MM.1S (cell line): ENCODE measurements at regions not wholly inside any gene's neighbourhood (a gene's known extent, or its start where the extent isn't known, plus 50 kb on each side); places are given as distances from the start of the nearest gene placed in this dataset.
A peak's percentile ranks its signal among the peaks of the same experiment; 100 is the strongest.

Experiments used
- DNase-seq: peaks from one replicate; pipeline ENCODE4 v3.0.0-alpha.2; 2015
- H2AFZ ChIP-seq: fragments of 300-600 bp; sonication (generic); 2 replicates; pipeline ENCODE4 v1.6.0; 2016; ENCODE audit warnings: antibody characterized with exemption, low read length
- H3F3A ChIP-seq: fragments of 300-600 bp; sonication (generic); 2 replicates; pipeline ENCODE4 v1.6.1; 2016; ENCODE audit warnings: mild to moderate bottlenecking, antibody characterized with exemption, low read length, moderate library complexity, mixed read lengths; ENCODE audit not compliant: insufficient read depth
- H3K27ac ChIP-seq: fragments of 300-600 bp; sonication (generic); 2 replicates; pipeline ENCODE4 v1.5.1; 2016; ENCODE audit warnings: mild to moderate bottlenecking, low read length
- H3K27me3 ChIP-seq: fragments of 300-600 bp; sonication (generic); replicated peaks from 2 replicates; pipeline ENCODE4 v1.6.0; 2016; ENCODE audit warnings: low read length; ENCODE audit not compliant: insufficient read depth
- H3K36me3 ChIP-seq: fragments of 300-600 bp; sonication (generic); replicated peaks from 2 replicates; pipeline ENCODE4 v1.6.1; 2016; ENCODE audit warnings: mild to moderate bottlenecking, low read length, mixed read lengths; ENCODE audit not compliant: insufficient read depth
- H3K4me1 ChIP-seq: fragments of 300-600 bp; sonication (generic); 2 replicates; pipeline ENCODE4 v1.6.1; 2016; ENCODE audit warnings: low read length, mixed read lengths
- H3K4me2 ChIP-seq: fragments of 300-600 bp; sonication (generic); 2 replicates; pipeline ENCODE4 v1.6.0; 2016; ENCODE audit warnings: low read depth, low read length
- H3K4me3 ChIP-seq: fragments of 300-600 bp; sonication (generic); 2 replicates; pipeline ENCODE4 v1.5.1; 2016; ENCODE audit warnings: low read length, mixed read lengths
- H3K79me2 ChIP-seq: fragments of 300-600 bp; sonication (generic); 2 replicates; pipeline ENCODE4 v1.6.1; 2016; ENCODE audit warnings: mixed run types, low read length, mixed read lengths
- H3K9ac ChIP-seq: fragments of 300-600 bp; sonication (generic); 2 replicates; pipeline ENCODE4 v1.6.1; 2016; ENCODE audit warnings: low read length, mixed read lengths
- H3K9me2 ChIP-seq: fragments of 300-600 bp; sonication (generic); replicated peaks from 2 replicates; pipeline ENCODE4 v1.6.1; 2016; ENCODE audit warnings: mild to moderate bottlenecking, low read length, mixed read lengths; ENCODE audit not compliant: insufficient read depth
- H3K9me3 ChIP-seq: fragments of 300-600 bp; sonication (generic); replicated peaks from 2 replicates; pipeline ENCODE4 v1.6.1; 2016; ENCODE audit warnings: mild to moderate bottlenecking, low read length, mixed read lengths; ENCODE audit not compliant: insufficient read depth
- H4K20me1 ChIP-seq: fragments of 300-600 bp; sonication (generic); 2 replicates; pipeline ENCODE4 v1.6.1; 2016; ENCODE audit warnings: mild to moderate bottlenecking, low read length, moderate library complexity, mixed read lengths; ENCODE audit not compliant: insufficient read depth
- CTCF ChIP-seq: fragments of 300-600 bp; sonication (generic); IDR thresholded peaks from 2 replicates; pipeline ENCODE4 v1.5.1; 2016; ENCODE audit warnings: antibody characterized with exemption, low read length, mixed read lengths
- EZH2 ChIP-seq: fragments of 300-600 bp; sonication (generic); optimal IDR thresholded peaks from 2 replicates; pipeline ENCODE3; 2017; ENCODE audit warnings: low read depth, mild to moderate bottlenecking, antibody characterized with exemption, low read length, mixed read lengths
- EZH2phosphoT487 ChIP-seq: fragments of 300-600 bp; sonication (generic); IDR thresholded peaks from 2 replicates; pipeline ENCODE4 v1.6.1; 2018; ENCODE audit warnings: antibody characterized with exemption, low read length

GRCh38 chr2:56008661-56009431 is 85.3 kb upstream of the EFEMP1 start:
- Histone ChIP-seq H2AFZ (no peak overlapping the region), H3K4me2 (no peak overlapping the region), H3K36me3 (no peaks in the 10 kb centered on the region), H4K20me1 (no peaks in the 10 kb centered on the region), H3K9me2 (no peaks in the 10 kb centered on the region), H3K9me3 (no peaks in the 10 kb centered on the region), H3K4me1 (no peaks in the 10 kb centered on the region), H3K27me3 (no peaks in the 10 kb centered on the region), H3K27ac (no peak overlapping the region), H3K4me3 (no peak overlapping the region), H3K79me2 (no peaks in the 10 kb centered on the region), H3F3A (no peaks in the 10 kb centered on the region), H3K9ac (no peak overlapping the region)
- no peak for DNase-seq
- TF ChIP-seq EZH2 (no peak), EZH2phosphoT487 (no peak), CTCF (no peak)

GRCh38 chr2:56009758-56010458 is 86.3 kb upstream of the EFEMP1 start:
- DNase-seq: peak; percentile 49
- Histone ChIP-seq H4K20me1 (no peaks in the 10 kb centered on the region), H3K4me1 (no peaks in the 10 kb centered on the region), H3K9me2 (no peaks in the 10 kb centered on the region), H3K36me3 (no peaks in the 10 kb centered on the region), H3K27me3 (no peaks in the 10 kb centered on the region), H3K79me2 (no peaks in the 10 kb centered on the region), H2AFZ (no peak overlapping the region), H3K9ac (no peak overlapping the region), H3K27ac (no peak overlapping the region), H3K4me2 (no peak overlapping the region), H3K9me3 (no peaks in the 10 kb centered on the region), H3K4me3 (no peak overlapping the region), H3F3A (no peaks in the 10 kb centered on the region)
- TF ChIP-seq EZH2 (no peak), CTCF (peak; percentile 46)

GRCh38 chr2:56011624-56012023 is 88.0 kb upstream of the EFEMP1 start:
- no peak overlapping the region for H3K27ac ChIP-seq
- no peaks in the 10 kb centered on the region for H3K27me3 ChIP-seq
- H3K36me3 ChIP-seq: no peaks in the 10 kb centered on the region
- no peak for TF ChIP-seq EZH2phosphoT487
- TF ChIP-seq CTCF: no peak
- TF ChIP-seq EZH2: no peak
- H3K4me2 ChIP-seq: no peak overlapping the region
- H3K9ac ChIP-seq: no peak overlapping the region
- H3K9me2 ChIP-seq: no peaks in the 10 kb centered on the region
- H3K9me3 ChIP-seq: no peaks in the 10 kb centered on the region
- H3K4me3 ChIP-seq: no peak overlapping the region
- H4K20me1 ChIP-seq: no peaks in the 10 kb centered on the region
- H3K4me1 ChIP-seq: no peaks in the 10 kb centered on the region
- H3K79me2 ChIP-seq: no peaks in the 10 kb centered on the region
- no peak for DNase-seq
- no peak overlapping the region for H2AFZ ChIP-seq
- H3F3A ChIP-seq: no peaks in the 10 kb centered on the region
